ENCODE measurements at regions not wholly inside any gene's neighbourhood (a gene's known extent, or its start where the extent isn't known, plus 50 kb on each side); places are given as distances from the start of the nearest gene placed in this dataset.

GRCh38 chr2:8231902-8232301 lies 450.0 kb upstream of the ID2 start:
- 96% methylated on average over 3 of the region's 3 CpGs for WGBS
- H3K4me3 ChIP-seq (ENCODE audit: low read depth in 1 of 3, low read length in 3 of 3): no peak overlapping the region
- H3K27ac ChIP-seq (ENCODE audit: low read depth in 1 of 2, low read length in 2 of 2): no peak overlapping the region
- no peaks in the 10 kb centered on the region for H3K9me3 ChIP-seq (ENCODE audit: control insufficient read depth in 4 of 4, low read length in 3 of 4)
- H3K9ac ChIP-seq (ENCODE audit: low read depth in 1 of 2, low read length in 2 of 2): no peak overlapping the region
- H3K4me1 ChIP-seq (ENCODE audit: control insufficient read depth in 4 of 4, insufficient read depth in 4 of 4, low read length in 3 of 4): no peaks in the 10 kb centered on the region
- no peak for DNase-seq (ENCODE audit: low spot score)
- H3K36me3 ChIP-seq (ENCODE audit: control insufficient read depth in 4 of 4, insufficient read depth in 3 of 4, low read depth in 1 of 4, low read length in 3 of 4): no peaks in the 10 kb centered on the region
- no peak for TF ChIP-seq NR2F2 (IDR thresholded peaks at IDR 0.05)
- no peaks in the 10 kb centered on the region for H3K27me3 ChIP-seq (ENCODE audit: control insufficient read depth in 4 of 4, insufficient read depth in 4 of 4, low read length in 3 of 4)

GRCh38 chr2:8232871-8233270 lies 449.0 kb upstream of the ID2 start:
- H3K9me3 ChIP-seq (ENCODE audit: control insufficient read depth in 4 of 4, low read length in 3 of 4): no peaks in the 10 kb centered on the region
- TF ChIP-seq, protein P1, sequence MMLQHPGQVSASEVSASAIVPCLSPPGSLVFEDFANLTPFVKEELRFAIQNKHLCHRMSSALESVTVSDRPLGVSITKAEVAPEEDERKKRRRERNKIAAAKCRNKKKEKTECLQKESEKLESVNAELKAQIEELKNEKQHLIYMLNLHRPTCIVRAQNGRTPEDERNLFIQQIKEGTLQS (IDR thresholded peaks at IDR 0.05): no peak
- no peak for TF ChIP-seq HNF4A (conservative IDR thresholded peaks at IDR 0.05)
- TF ChIP-seq GABPA (IDR thresholded peaks at IDR 0.05 in 1 of 2, conservative IDR thresholded peaks at IDR 0.05 in 1 of 2): no peak
- TF ChIP-seq ZBTB33 (IDR thresholded peaks at IDR 0.05): no peak
- TF ChIP-seq JUND (IDR thresholded peaks at IDR 0.05): no peak
- TF ChIP-seq FOXA1 (IDR thresholded peaks at IDR 0.05): no peak
- peaks cover 0 to under 1% (median 0%) of the 10 kb centered on the region in 4 donors for H3K4me1 ChIP-seq (ENCODE audit: control insufficient read depth in 4 of 4, insufficient read depth in 4 of 4, low read length in 3 of 4)
- H3K27ac ChIP-seq (ENCODE audit: low read depth in 1 of 2, low read length in 2 of 2): no peak overlapping the region
- H3K36me3 ChIP-seq (ENCODE audit: control insufficient read depth in 4 of 4, insufficient read depth in 3 of 4, low read depth in 1 of 4, low read length in 3 of 4): no peaks in the 10 kb centered on the region
- DNase-seq (ENCODE audit: low spot score): no peak
- 80% methylated on average over 1 of the region's 1 CpG for WGBS
- H3K4me3 ChIP-seq (ENCODE audit: low read depth in 1 of 3, low read length in 3 of 3): no peak overlapping the region
- no peak overlapping the region for H3K9ac ChIP-seq (ENCODE audit: low read depth in 1 of 2, low read length in 2 of 2)
- no peaks in the 10 kb centered on the region for H3K27me3 ChIP-seq (ENCODE audit: control insufficient read depth in 4 of 4, insufficient read depth in 4 of 4, low read length in 3 of 4)

DNA sequence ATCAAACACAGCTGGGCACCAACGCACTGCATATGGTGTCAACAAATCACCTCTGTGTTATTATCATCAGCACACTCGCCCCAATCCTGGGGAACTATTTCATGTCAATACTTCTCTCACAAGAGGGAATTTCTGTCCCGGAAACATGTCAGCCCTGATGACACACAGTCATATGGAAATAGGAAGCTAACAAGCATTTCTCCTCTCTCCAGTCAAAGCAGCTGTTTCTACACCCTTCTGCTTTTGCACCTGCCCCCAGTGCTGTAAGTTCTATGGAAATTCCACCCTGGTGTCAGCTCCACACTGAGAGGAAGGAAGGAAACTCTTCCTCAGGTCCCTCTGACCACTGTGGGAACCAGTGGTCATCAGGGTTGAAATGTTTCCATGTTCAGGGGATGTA lies 447.6 kb upstream of the ID2 start:
- no peaks in the 10 kb centered on the region for H3K9me3 ChIP-seq (ENCODE audit: control insufficient read depth in 4 of 4, low read length in 3 of 4)
- 92% methylated on average over 3 of the region's 3 CpGs for WGBS
- no peak overlapping the region for H3K27ac ChIP-seq (ENCODE audit: low read depth in 1 of 2, low read length in 2 of 2)
- peaks cover 0 to 12% (median 6%) of the 10 kb centered on the region in 4 donors for H3K4me1 ChIP-seq (ENCODE audit: control insufficient read depth in 4 of 4, insufficient read depth in 4 of 4, low read length in 3 of 4)
- DNase-seq (ENCODE audit: low spot score): no peak
- H3K36me3 ChIP-seq (ENCODE audit: control insufficient read depth in 4 of 4, insufficient read depth in 3 of 4, low read depth in 1 of 4, low read length in 3 of 4): no peaks in the 10 kb centered on the region
- H3K27me3 ChIP-seq (ENCODE audit: control insufficient read depth in 4 of 4, insufficient read depth in 4 of 4, low read length in 3 of 4): no peaks in the 10 kb centered on the region
- TF ChIP-seq RAD21 (IDR thresholded peaks at IDR 0.05) (no peak), HNF4A (conservative IDR thresholded peaks at IDR 0.05) (no peak), GABPA (IDR thresholded peaks at IDR 0.05 in 1 of 2, conservative IDR thresholded peaks at IDR 0.05 in 1 of 2) (no peak), FOXA1 (IDR thresholded peaks at IDR 0.05) (no peak), NR2F2 (IDR thresholded peaks at IDR 0.05) (no peak), JUND (IDR thresholded peaks at IDR 0.05) (no peak), SP1 (IDR thresholded peaks at IDR 0.05) (no peak), TAF1 (conservative IDR thresholded peaks at IDR 0.05) (no peak), RXRA (IDR thresholded peaks at IDR 0.05) (no peak), HNF4G (IDR thresholded peaks at IDR 0.05) (no peak), ZBTB33 (IDR thresholded peaks at IDR 0.05) (no peak)
- TF ChIP-seq, protein P2, sequence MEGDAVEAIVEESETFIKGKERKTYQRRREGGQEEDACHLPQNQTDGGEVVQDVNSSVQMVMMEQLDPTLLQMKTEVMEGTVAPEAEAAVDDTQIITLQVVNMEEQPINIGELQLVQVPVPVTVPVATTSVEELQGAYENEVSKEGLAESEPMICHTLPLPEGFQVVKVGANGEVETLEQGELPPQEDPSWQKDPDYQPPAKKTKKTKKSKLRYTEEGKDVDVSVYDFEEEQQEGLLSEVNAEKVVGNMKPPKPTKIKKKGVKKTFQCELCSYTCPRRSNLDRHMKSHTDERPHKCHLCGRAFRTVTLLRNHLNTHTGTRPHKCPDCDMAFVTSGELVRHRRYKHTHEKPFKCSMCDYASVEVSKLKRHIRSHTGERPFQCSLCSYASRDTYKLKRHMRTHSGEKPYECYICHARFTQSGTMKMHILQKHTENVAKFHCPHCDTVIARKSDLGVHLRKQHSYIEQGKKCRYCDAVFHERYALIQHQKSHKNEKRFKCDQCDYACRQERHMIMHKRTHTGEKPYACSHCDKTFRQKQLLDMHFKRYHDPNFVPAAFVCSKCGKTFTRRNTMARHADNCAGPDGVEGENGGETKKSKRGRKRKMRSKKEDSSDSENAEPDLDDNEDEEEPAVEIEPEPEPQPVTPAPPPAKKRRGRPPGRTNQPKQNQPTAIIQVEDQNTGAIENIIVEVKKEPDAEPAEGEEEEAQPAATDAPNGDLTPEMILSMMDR (IDR thresholded peaks at IDR 0.05; ENCODE audit: low read depth, low read length, missing input control): no peak
- TF ChIP-seq, protein P3, sequence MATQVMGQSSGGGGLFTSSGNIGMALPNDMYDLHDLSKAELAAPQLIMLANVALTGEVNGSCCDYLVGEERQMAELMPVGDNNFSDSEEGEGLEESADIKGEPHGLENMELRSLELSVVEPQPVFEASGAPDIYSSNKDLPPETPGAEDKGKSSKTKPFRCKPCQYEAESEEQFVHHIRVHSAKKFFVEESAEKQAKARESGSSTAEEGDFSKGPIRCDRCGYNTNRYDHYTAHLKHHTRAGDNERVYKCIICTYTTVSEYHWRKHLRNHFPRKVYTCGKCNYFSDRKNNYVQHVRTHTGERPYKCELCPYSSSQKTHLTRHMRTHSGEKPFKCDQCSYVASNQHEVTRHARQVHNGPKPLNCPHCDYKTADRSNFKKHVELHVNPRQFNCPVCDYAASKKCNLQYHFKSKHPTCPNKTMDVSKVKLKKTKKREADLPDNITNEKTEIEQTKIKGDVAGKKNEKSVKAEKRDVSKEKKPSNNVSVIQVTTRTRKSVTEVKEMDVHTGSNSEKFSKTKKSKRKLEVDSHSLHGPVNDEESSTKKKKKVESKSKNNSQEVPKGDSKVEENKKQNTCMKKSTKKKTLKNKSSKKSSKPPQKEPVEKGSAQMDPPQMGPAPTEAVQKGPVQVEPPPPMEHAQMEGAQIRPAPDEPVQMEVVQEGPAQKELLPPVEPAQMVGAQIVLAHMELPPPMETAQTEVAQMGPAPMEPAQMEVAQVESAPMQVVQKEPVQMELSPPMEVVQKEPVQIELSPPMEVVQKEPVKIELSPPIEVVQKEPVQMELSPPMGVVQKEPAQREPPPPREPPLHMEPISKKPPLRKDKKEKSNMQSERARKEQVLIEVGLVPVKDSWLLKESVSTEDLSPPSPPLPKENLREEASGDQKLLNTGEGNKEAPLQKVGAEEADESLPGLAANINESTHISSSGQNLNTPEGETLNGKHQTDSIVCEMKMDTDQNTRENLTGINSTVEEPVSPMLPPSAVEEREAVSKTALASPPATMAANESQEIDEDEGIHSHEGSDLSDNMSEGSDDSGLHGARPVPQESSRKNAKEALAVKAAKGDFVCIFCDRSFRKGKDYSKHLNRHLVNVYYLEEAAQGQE (IDR thresholded peaks at IDR 0.05): no peak
- no peak overlapping the region for H3K4me3 ChIP-seq (ENCODE audit: low read depth in 1 of 3, low read length in 3 of 3)
- H3K9ac ChIP-seq (ENCODE audit: low read depth in 1 of 2, low read length in 2 of 2): no peak overlapping the region
